ENCODE measurements at regions not wholly inside any gene's neighbourhood (a gene's known extent, or its start where the extent isn't known, plus 50 kb on each side); places are given as distances from the start of the nearest gene placed in this dataset.
A peak's percentile ranks its signal among the peaks of the same experiment; 100 is the strongest.
"Not testable (repeated sequence)": the region's sequence is repeated elsewhere in the genome, so short reads cannot be mapped to it uniquely, and the experiment has no call there.

DNA sequence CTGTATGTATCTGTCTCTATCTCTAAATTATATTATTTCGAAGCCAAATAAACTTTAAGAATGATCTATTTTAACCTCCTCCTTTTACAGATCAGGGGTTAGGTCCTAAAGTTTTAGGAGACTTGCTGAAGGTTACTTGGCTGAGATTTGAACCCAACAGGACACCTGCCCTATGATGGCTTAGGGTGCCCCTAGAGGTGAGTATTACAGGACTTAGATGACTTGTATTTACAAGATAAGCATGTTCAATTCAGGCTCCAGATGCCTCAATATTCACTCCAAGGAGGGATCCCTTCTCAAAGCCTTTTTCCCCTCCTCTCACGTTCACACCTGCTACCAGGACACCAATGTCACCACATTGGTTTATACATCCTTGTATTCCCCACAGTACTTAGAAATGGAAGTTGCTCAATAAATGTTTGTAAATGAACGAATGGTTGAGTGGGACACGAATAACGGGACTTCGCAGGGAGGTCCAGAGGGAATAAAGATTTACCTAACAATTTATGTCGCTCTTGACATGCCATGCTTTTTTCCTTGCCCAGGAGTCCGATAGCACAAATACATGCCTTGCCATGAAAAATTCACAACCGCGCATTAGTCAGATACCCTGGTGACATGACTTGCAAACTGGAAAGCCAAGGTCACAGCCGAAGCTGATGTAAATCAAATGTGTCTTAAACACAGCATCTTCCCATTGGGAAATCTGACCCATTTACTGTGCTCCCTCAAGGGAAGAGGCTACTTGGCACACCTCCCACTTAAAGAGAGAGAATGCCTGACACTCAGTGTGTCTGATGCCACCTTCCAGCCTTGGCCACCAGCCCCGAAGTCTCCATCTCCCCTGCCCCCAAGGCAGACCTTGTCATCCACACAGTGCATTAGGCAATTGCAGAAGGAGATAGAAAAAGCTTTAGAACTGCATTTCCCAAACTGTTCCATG, 872.2 kb upstream of the AUTS2 start:
- no peak overlapping the region for H3K4me3 Mint-ChIP-seq
- no peaks in the 10 kb centered on the region for H3K36me3 Mint-ChIP-seq
- H3K9me3 Mint-ChIP-seq: peaks cover 7% of the 10 kb centered on the region
- H3K4me1 Mint-ChIP-seq (ENCODE audit: unreplicated experiment): peaks cover 7% of the 10 kb centered on the region
- TF ChIP-seq CTCF (conservative IDR thresholded peaks at IDR 0.05): no peak
- DNase-seq (ENCODE audit: extremely low spot score, unreplicated experiment): no peak
- H3K27ac Mint-ChIP-seq: no peak overlapping the region
- no peaks in the 10 kb centered on the region for H3K27me3 Mint-ChIP-seq

- H3K4me3 Mint-ChIP-seq; H3K4me1 Mint-ChIP-seq (ENCODE audit: unreplicated experiment); H3K9me3 Mint-ChIP-seq; H3K36me3 Mint-ChIP-seq; H3K27me3 Mint-ChIP-seq; DNase-seq (ENCODE audit: extremely low spot score, unreplicated experiment); H3K27ac Mint-ChIP-seq: not testable (repeated sequence)
These were observed 869.6 kb upstream of the AUTS2 start for GRCh38 chr7:68728720-68729119.

DNA sequence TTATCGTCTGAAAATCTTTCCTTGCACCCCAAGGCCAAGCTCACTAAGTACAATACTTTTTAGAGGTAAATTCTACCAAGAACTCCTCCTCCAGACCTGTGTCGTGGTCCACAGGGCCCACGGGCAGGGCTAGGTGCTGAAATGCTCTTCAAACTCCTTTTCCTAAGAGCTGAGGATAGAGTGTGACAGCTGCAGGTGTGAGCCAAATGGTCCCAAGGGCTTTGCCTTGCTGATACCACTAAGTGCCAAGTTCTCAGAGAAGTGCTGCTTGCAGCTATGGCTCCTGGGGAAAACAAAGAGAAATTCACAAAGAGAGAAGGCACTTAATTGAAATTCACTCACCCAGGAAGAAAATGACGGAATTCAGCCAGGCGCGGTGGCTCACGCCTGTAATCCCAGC, 868.9 kb upstream of the AUTS2 start:
- Mint-ChIP-seq H3K27me3 (no peaks in the 10 kb centered on the region), H3K4me1 (ENCODE audit: unreplicated experiment) (peaks cover 10% of the 10 kb centered on the region), H3K36me3 (no peaks in the 10 kb centered on the region), H3K4me3 (no peak overlapping the region), H3K9me3 (peaks cover 7% of the 10 kb centered on the region), H3K27ac (no peak overlapping the region)
- no peak for TF ChIP-seq CTCF (conservative IDR thresholded peaks at IDR 0.05)
- DNase-seq (ENCODE audit: extremely low spot score, unreplicated experiment): no peak

DNA sequence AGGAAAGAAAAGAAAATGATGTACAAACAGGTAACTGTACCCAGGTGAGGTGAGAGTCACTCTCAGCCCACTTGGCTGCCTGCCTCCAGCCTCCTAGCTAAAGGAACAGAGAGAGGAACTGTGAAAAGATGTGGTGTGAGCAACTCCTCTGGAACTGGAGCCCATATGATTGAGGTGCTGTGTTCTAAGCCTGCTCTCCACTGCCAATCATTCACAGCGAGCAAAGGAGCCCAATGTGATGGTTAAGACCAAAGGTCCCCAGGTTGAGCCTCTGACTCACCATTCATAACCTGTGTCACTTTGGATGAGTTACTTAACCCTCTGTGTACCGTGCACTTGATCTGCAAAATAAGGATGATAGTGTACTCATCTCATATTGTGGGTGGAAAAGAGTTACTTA, 868.1 kb upstream of the AUTS2 start:
- no peak for TF ChIP-seq CTCF (conservative IDR thresholded peaks at IDR 0.05)
- Mint-ChIP-seq H3K27ac (peak overlapping the region; percentile 29), H3K4me1 (ENCODE audit: unreplicated experiment) (peaks cover 10% of the 10 kb centered on the region), H3K4me3 (no peak overlapping the region), H3K9me3 (peaks cover 7% of the 10 kb centered on the region), H3K36me3 (no peaks in the 10 kb centered on the region), H3K27me3 (no peaks in the 10 kb centered on the region)
- DNase-seq (ENCODE audit: extremely low spot score, unreplicated experiment): no peak

DNA sequence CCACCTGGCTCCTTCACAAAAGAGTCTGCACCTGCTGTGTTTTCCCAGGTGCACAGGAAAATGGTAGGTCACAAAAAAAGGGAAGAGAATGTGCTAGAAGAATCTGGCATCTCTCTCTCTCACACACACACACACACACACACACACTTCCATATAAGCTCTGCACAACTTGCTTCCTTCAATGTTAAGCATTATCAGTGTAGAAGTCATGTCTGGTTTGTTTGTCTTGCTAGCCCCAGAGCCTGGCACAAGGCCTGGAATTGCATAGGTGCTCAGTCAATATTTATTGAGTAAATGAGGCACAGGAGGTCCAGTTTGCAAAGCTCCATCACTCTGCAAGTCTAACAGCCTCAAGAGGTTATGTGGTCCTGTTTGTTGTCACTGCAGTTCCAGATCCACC, 867.3 kb upstream of the AUTS2 start:
- Mint-ChIP-seq H3K4me1 (ENCODE audit: unreplicated experiment) (peaks cover 10% of the 10 kb centered on the region), H3K9me3 (peaks cover 7% of the 10 kb centered on the region), H3K4me3 (no peak overlapping the region), H3K27me3 (no peaks in the 10 kb centered on the region), H3K27ac (no peak overlapping the region), H3K36me3 (no peaks in the 10 kb centered on the region)
- DNase-seq (ENCODE audit: extremely low spot score, unreplicated experiment): no peak
- TF ChIP-seq CTCF (conservative IDR thresholded peaks at IDR 0.05): no peak

Data from type B pancreatic cell (in vitro differentiated cells).